Activated CD4-positive, alpha-beta T cell treated with anti-CD3 and anti-CD28 coated beads, Interleukin-2, amount 10 ng/mL, durations not matched to agents 7 days and 5 days (primary cell): ENCODE measurements at regions not wholly inside any gene's neighbourhood (a gene's known extent, or its start where the extent isn't known, plus 50 kb on each side); places are given as distances from the start of the nearest gene placed in this dataset.

Experiments
- CTCF ChIA-PET: fragments of 350-600 bp; sonication (Branson Sonifier 250); formaldehyde crosslinking; loops from one replicate; lab custom pipeline; 2021; ENCODE audit warnings: antibody characterized with exemption; lab: Charles Lee
- POLR2A ChIA-PET: fragments of 350-600 bp; sonication (Branson Sonifier 250); formaldehyde crosslinking; loops from one replicate; lab custom pipeline; 2021; ENCODE audit warnings: antibody characterized with exemption; lab: Charles Lee
- DNase-seq: peaks from one replicate; pipeline ENCODE4 v3.0.0-alpha.2; 2020
- H3K27ac Mint-ChIP-seq: one replicate; pipeline ENCODE4 v1.8.0; 2021; ENCODE audit warnings: mild to moderate bottlenecking, moderate library complexity, mixed read lengths
- H3K27me3 Mint-ChIP-seq: one replicate; pipeline ENCODE4 v1.8.0; 2021; ENCODE audit warnings: mixed read lengths
- H3K36me3 Mint-ChIP-seq: one replicate; pipeline ENCODE4 v1.8.0; 2021; ENCODE audit warnings: low read depth, mixed read lengths
- H3K4me1 Mint-ChIP-seq: one replicate; pipeline ENCODE4 v1.8.0; 2021; ENCODE audit warnings: mixed read lengths
- H3K4me3 Mint-ChIP-seq: one replicate; pipeline ENCODE4 v1.8.0; 2021; ENCODE audit warnings: mild to moderate bottlenecking, moderate library complexity, mixed read lengths
- H3K9me3 Mint-ChIP-seq: one replicate; pipeline ENCODE4 v1.8.0; 2021; ENCODE audit warnings: mixed read lengths

GRCh38 chr2:66675591-66675990, 240.7 kb downstream of the MEIS1 start:
- POLR2A ChIA-PET: no interaction called here
- CTCF ChIA-PET: no interaction called here
- H3K4me1 Mint-ChIP-seq: no peaks in the 10 kb centered on the region

GRCh38 chr2:66679442-66679841, 244.5 kb downstream of the MEIS1 start:
- CTCF ChIA-PET: no interaction called here
- no peaks in the 10 kb centered on the region for H3K9me3 Mint-ChIP-seq
- H3K27me3 Mint-ChIP-seq: no peaks in the 10 kb centered on the region
- no peaks in the 10 kb centered on the region for H3K4me1 Mint-ChIP-seq
- H3K4me3 Mint-ChIP-seq: no peak overlapping the region
- no peak for DNase-seq
- POLR2A ChIA-PET: no interaction called here
- no peaks in the 10 kb centered on the region for H3K36me3 Mint-ChIP-seq
- no peak overlapping the region for H3K27ac Mint-ChIP-seq

More at GRCh38 chr2:66675591-66675990, 240.7 kb downstream of the MEIS1 start:
- no peak overlapping the region for H3K27ac Mint-ChIP-seq
- H3K4me3 Mint-ChIP-seq: no peak overlapping the region
- H3K9me3 Mint-ChIP-seq: no peaks in the 10 kb centered on the region
- H3K27me3 Mint-ChIP-seq: no peaks in the 10 kb centered on the region
- no peaks in the 10 kb centered on the region for H3K36me3 Mint-ChIP-seq
- no peak for DNase-seq

GRCh38 chr2:66682476-66682875, 247.6 kb downstream of the MEIS1 start:
- Mint-ChIP-seq H3K9me3 (no peaks in the 10 kb centered on the region), H3K36me3 (no peaks in the 10 kb centered on the region), H3K27me3 (no peaks in the 10 kb centered on the region), H3K4me1 (no peaks in the 10 kb centered on the region), H3K4me3 (no peak overlapping the region), H3K27ac (no peak overlapping the region)
- CTCF ChIA-PET: no interaction called here
- POLR2A ChIA-PET: no interaction called here
- no peak for DNase-seq

- H3K27ac Mint-ChIP-seq: no peak overlapping the region
- ChIA-PET CTCF (no interaction called here), POLR2A (no interaction called here)
- H3K27me3 Mint-ChIP-seq: no peaks in the 10 kb centered on the region
- H3K4me1 Mint-ChIP-seq: no peaks in the 10 kb centered on the region
- DNase-seq: no peak
- no peaks in the 10 kb centered on the region for H3K9me3 Mint-ChIP-seq
- no peaks in the 10 kb centered on the region for H3K36me3 Mint-ChIP-seq
- no peak overlapping the region for H3K4me3 Mint-ChIP-seq
Observed at GRCh38 chr2:66683064-66683463, 248.1 kb downstream of the MEIS1 start.

- Mint-ChIP-seq H3K36me3 (no peaks in the 10 kb centered on the region), H3K27me3 (no peaks in the 10 kb centered on the region), H3K27ac (no peak overlapping the region), H3K9me3 (no peaks in the 10 kb centered on the region), H3K4me1 (no peaks in the 10 kb centered on the region), H3K4me3 (no peak overlapping the region)
- CTCF ChIA-PET: no interaction called here
- no peak for DNase-seq
- POLR2A ChIA-PET: no interaction called here
Observed at GRCh38 chr2:66683599-66683998, 248.7 kb downstream of the MEIS1 start.

GRCh38 chr2:66684289-66684688, 249.4 kb downstream of the MEIS1 start:
- no peak overlapping the region for H3K4me3 Mint-ChIP-seq
- POLR2A ChIA-PET: no interaction called here
- H3K4me1 Mint-ChIP-seq: no peaks in the 10 kb centered on the region
- DNase-seq: no peak
- H3K27ac Mint-ChIP-seq: no peak overlapping the region
- no peaks in the 10 kb centered on the region for H3K27me3 Mint-ChIP-seq
- CTCF ChIA-PET: no interaction called here
- no peaks in the 10 kb centered on the region for H3K36me3 Mint-ChIP-seq
- H3K9me3 Mint-ChIP-seq: no peaks in the 10 kb centered on the region

GRCh38 chr2:66686755-66687154, 251.8 kb downstream of the MEIS1 start:
- Mint-ChIP-seq H3K27me3 (no peaks in the 10 kb centered on the region), H3K36me3 (no peaks in the 10 kb centered on the region), H3K27ac (no peak overlapping the region), H3K4me1 (no peaks in the 10 kb centered on the region), H3K4me3 (no peak overlapping the region), H3K9me3 (no peaks in the 10 kb centered on the region)
- CTCF ChIA-PET: no interaction called here
- POLR2A ChIA-PET: no interaction called here
- DNase-seq: no peak

- H3K4me3 Mint-ChIP-seq: no peak overlapping the region
- ChIA-PET CTCF (no interaction called here), POLR2A (no interaction called here)
- H3K4me1 Mint-ChIP-seq: no peaks in the 10 kb centered on the region
- DNase-seq: no peak
- no peak overlapping the region for H3K27ac Mint-ChIP-seq
- no peaks in the 10 kb centered on the region for H3K9me3 Mint-ChIP-seq
- H3K27me3 Mint-ChIP-seq: no peaks in the 10 kb centered on the region
- no peaks in the 10 kb centered on the region for H3K36me3 Mint-ChIP-seq
Observed at GRCh38 chr2:66688951-66689350, 254.0 kb downstream of the MEIS1 start.

GRCh38 chr2:66689456-66690051, 254.6 kb downstream of the MEIS1 start:
- no peaks in the 10 kb centered on the region for H3K36me3 Mint-ChIP-seq
- DNase-seq: no peak
- H3K4me3 Mint-ChIP-seq: no peak overlapping the region

GRCh38 chr2:66691031-66691965, 256.4 kb downstream of the MEIS1 start:
- H3K27me3 Mint-ChIP-seq: no peaks in the 10 kb centered on the region
- H3K9me3 Mint-ChIP-seq: no peaks in the 10 kb centered on the region
- no peak overlapping the region for H3K4me3 Mint-ChIP-seq
- no peak overlapping the region for H3K27ac Mint-ChIP-seq
- no peaks in the 10 kb centered on the region for H3K36me3 Mint-ChIP-seq
- ChIA-PET POLR2A (no interaction called here), CTCF (no interaction called here)
- no peak for DNase-seq
- no peaks in the 10 kb centered on the region for H3K4me1 Mint-ChIP-seq

More at GRCh38 chr2:66689456-66690051, 254.6 kb downstream of the MEIS1 start:
- Mint-ChIP-seq H3K9me3 (no peaks in the 10 kb centered on the region), H3K27me3 (no peaks in the 10 kb centered on the region), H3K27ac (no peak overlapping the region), H3K4me1 (no peaks in the 10 kb centered on the region)
- POLR2A ChIA-PET: no interaction called here
- CTCF ChIA-PET: no interaction called here

GRCh38 chr2:66692521-66693054, 257.7 kb downstream of the MEIS1 start:
- Mint-ChIP-seq H3K27me3 (no peaks in the 10 kb centered on the region), H3K36me3 (no peaks in the 10 kb centered on the region), H3K9me3 (no peaks in the 10 kb centered on the region), H3K4me1 (no peaks in the 10 kb centered on the region), H3K4me3 (no peak overlapping the region), H3K27ac (no peak overlapping the region)
- DNase-seq: no peak
- ChIA-PET POLR2A (no interaction called here), CTCF (no interaction called here)

- Mint-ChIP-seq H3K27me3 (no peaks in the 10 kb centered on the region), H3K36me3 (no peaks in the 10 kb centered on the region), H3K9me3 (no peaks in the 10 kb centered on the region), H3K4me3 (no peak overlapping the region), H3K27ac (no peak overlapping the region), H3K4me1 (no peaks in the 10 kb centered on the region)
- DNase-seq: no peak
- ChIA-PET CTCF (no interaction called here), POLR2A (no interaction called here)
Observed at GRCh38 chr2:66693076-66693965, 258.4 kb downstream of the MEIS1 start.
